ENCODE measurements at regions not wholly inside any gene's neighbourhood (a gene's known extent, or its start where the extent isn't known, plus 50 kb on each side); places are given as distances from the start of the nearest gene placed in this dataset.
A peak's percentile ranks its signal among the peaks of the same experiment; 100 is the strongest.

- ATAC-seq (peak; percentile 77), DNase-seq (peak; percentile 66)
- intact Hi-C loops (cut with micrococcal nuclease): no loop called here
These were observed 244.9 kb downstream of the FAM43A start for GRCh38 chr3:194930377-194931204.

GRCh38 chr3:194931347-194931746 is 245.7 kb downstream of the FAM43A start:
- ATAC-seq (peak; percentile 15), DNase-seq (no peak)
- intact Hi-C loops (cut with micrococcal nuclease): no loop called here

GRCh38 chr3:194931865-194932264 is 246.2 kb downstream of the FAM43A start:
- ATAC-seq (no peak), DNase-seq (no peak)
- intact Hi-C loops (cut with micrococcal nuclease): no loop called here

DNA sequence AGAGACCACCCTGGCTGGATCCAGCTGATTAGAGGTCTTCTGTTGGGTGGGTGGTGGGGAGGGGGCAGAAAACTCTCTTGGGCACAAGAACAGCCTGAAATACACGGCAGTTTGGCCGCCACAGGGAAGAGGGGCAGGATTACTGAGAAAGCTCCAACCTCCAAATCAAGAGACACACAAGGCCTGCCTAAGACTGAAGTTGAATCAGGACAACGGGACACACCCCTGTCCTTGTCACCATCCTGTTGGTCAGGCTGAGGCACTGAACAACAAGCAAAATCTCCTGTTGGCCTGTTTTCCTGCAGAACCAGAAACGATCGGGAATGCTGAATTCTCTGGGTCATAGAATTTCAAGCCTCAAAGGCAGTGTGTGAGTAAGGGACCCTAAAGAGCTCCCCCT is 247.8 kb downstream of the FAM43A start:
- intact Hi-C loops (cut with micrococcal nuclease): no loop called here
- ATAC-seq (no peak), DNase-seq (no peak)

DNA sequence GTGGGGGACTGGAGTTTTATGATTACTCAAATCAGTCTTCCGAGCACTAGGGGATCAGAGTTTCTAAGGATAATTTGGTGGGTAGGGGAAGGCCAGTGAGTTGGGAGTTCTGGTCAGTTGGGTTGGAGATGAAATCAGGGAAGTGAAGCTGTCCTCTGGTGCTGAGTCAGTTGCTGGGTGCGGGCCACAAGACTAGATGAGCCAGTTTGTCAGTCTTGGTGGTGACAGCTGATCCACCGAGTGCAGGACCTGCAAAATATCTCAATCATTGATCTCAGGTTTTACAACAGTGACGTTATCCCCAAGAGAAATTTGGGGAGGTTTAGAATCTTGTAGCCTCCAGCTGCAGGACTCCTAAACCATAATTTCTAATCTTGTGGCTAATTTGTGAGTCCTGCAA is 249.4 kb downstream of the FAM43A start:
- intact Hi-C loops (cut with micrococcal nuclease): no loop called here
- DNase-seq (no peak), ATAC-seq (no peak)

DNA sequence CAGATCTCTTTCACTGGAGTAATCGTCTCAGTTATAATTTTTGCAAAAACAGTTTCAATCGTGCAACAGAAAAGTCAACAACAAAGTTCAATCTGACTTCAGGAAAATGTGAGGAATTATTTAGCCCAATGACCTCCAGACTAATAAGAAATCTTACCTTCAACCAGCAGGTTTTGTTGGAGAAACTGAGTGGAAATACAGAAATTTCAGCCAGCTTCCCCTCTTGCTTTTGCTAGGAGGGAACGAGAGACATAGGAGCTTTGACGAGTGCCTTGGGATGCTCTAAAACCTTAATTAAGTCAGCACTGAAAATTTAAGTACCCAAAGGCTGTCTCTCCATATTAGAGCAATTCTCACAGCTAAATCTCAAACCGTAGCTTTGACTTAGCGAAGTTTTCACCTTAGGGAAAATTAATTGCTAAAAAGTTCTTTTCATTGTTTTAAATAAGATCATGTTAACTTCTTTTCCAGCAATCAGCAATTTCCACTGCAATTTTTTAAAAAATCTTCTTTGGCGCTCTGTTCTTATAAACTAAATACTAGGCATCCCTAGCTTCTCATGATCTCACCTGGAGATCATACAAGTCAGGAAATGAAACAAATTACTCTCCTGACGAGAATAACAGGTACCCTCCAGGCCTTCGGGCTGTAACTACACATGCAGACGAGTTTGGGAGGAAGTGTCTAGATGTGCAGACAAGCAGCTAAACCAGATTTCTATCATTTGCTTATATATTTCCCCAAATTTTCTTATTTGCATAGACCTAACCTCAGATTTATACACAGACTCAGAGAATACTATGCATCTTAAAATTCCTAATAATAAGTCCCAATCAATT is 250.2 kb downstream of the FAM43A start:
- no peak for DNase-seq
- no peak for ATAC-seq
- intact Hi-C loops (cut with micrococcal nuclease): no loop called here

DNA sequence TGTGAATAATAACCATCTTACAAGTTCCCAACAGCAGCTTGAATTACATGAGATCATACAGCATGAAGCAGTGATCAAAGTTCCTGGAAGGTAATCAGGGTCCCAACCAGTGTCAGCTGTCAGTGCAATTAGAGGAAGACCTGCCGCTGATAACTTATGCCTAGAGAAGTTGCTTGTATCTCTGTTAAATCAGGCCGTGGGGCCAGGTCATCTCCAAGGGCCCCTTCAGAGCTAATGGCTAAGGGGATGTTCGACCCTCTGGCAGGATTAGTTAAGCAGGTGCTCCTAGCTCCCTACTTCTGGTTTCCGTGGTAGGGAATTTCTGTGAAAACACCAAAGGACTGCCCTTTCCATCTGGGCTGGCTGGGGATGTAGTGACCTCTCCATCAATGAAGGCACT is 251.0 kb downstream of the FAM43A start:
- ATAC-seq (no peak), DNase-seq (no peak)
- intact Hi-C loops (cut with micrococcal nuclease): no loop called here

DNA sequence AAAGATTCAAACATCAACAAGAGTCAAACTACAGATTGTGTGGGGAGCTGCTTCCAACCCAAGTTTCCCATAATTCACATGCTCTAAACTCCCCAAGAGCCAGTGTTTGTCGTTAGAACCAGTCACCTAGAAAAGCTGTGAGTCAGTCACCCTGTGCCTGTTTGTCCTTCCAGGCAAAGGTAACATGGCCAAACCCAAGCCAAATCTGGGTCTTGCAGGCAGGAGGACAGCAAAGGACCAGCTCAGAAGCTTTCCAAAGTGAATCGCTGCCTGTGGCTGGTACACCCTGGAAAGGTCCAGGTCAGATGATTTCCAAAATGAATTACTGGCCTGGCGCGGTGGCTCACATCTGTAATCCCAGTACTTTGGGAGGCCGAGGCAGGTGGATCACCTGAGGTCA is 251.5 kb downstream of the FAM43A start:
- intact Hi-C loops (cut with micrococcal nuclease): no loop called here
- no peak for DNase-seq
- no peak for ATAC-seq

GRCh38 chr3:194937882-194938321 is 252.2 kb downstream of the FAM43A start:
- DNase-seq (no peak), ATAC-seq (no peak)
- intact Hi-C loops (cut with micrococcal nuclease): no loop called here

- DNase-seq (peak; percentile 52), ATAC-seq (peak; percentile 74)
- intact Hi-C loops (cut with micrococcal nuclease): no loop called here
These were observed 253.3 kb downstream of the FAM43A start for GRCh38 chr3:194938845-194939531.

GRCh38 chr3:194939532-194939909 is 253.8 kb downstream of the FAM43A start:
- ATAC-seq: no peak
- DNase-seq: no peak
- intact Hi-C loops (cut with micrococcal nuclease): no loop called here

- peak; percentile 23 for ATAC-seq
- intact Hi-C loops (cut with micrococcal nuclease): no loop called here
- DNase-seq: no peak
These were observed 254.5 kb downstream of the FAM43A start for GRCh38 chr3:194939949-194940770.

- no peak for DNase-seq
- intact Hi-C loops (cut with micrococcal nuclease): no loop called here
- no peak for ATAC-seq
These were observed 255.8 kb downstream of the FAM43A start for GRCh38 chr3:194941360-194941955.

GRCh38 chr3:194941956-194942511 is 256.4 kb downstream of the FAM43A start:
- intact Hi-C loops (cut with micrococcal nuclease): no loop called here
- ATAC-seq: no peak
- no peak for DNase-seq

- no peak for DNase-seq
- intact Hi-C loops (cut with micrococcal nuclease): no loop called here
These were observed 258.8 kb downstream of the FAM43A start for GRCh38 chr3:194944526-194944925.

GRCh38 chr3:194945508-194945907 is 259.8 kb downstream of the FAM43A start:
- intact Hi-C loops (cut with micrococcal nuclease): no loop called here
- ATAC-seq (no peak), DNase-seq (no peak)

More at GRCh38 chr3:194944526-194944925, 258.8 kb downstream of the FAM43A start:
- ATAC-seq: no peak

DNA sequence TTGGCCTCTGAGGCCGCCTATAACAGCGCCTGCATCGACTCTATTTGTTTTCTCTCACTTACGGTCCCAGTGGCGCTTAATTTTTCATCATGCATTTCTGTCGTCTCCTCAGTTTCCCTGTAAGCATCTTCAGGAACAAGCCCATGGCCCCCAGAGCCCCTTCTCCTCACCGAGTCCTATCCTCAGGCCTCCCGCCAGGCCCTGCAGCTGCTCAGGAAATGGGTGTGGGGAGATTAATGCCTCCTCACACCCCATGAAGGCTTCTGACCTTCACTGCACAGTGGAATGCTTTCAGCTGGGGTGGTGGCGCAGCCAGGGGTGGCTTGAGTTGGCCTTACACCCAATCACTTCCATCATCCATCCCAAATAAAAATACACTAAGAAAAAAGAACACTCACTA is 260.4 kb downstream of the FAM43A start:
- no peak for ATAC-seq
- intact Hi-C loops (cut with micrococcal nuclease): no loop called here
- no peak for DNase-seq

- ATAC-seq: no peak
- intact Hi-C loops (cut with micrococcal nuclease): no loop called here
These were observed 263.9 kb downstream of the FAM43A start for GRCh38 chr3:194949592-194949991.

More at GRCh38 chr3:194949592-194949991, 263.9 kb downstream of the FAM43A start:
- no peak for DNase-seq
